NCI-H2107 treated with DMSO at 0.1 percent for 48 hours (cell line): ENCODE measurements at regions not wholly inside any gene's neighbourhood (a gene's known extent, or its start where the extent isn't known, plus 50 kb on each side); places are given as distances from the start of the nearest gene placed in this dataset.

ENCODE experiments used
- DNase-seq: peaks from one replicate; lab custom pipeline; 2025; ENCODE audit not compliant: unreplicated experiment; lab: John Stamatoyannopoulos, UW

DNA sequence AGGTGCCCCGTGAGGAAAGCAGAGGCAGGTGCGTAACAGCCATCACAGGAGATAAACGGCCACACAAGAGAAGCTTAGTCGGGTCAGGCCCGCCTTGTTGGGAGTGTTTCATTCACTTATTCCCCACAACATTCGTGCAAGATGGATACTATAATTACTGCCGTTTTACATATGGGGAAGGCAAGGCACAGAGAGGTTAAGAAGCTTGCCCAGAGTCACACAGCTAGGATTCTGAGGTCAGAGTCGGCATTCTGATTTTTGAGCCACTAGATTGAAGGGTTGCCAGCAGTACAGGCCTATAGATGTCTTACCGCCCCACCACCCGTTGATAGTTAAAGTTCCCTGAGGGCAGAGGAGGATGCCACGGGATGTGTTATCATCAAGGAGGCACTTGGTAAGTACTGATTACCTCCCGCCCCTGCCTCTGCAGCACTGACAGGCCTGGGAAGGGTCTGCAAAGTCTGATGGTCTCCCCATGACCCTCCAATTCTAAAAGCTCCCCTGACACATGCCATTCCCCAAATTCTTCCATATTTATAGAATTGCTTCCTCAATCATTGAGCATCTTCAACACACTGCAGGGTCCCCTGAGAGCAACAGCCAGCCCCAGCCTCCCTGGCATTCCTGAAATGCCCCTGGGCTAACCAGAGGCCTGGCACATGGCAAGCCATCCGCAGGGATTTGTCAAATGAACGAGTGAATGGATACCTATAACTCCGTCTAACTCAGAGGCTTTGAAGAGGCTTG lies 74.7 kb upstream of the CLDN14 start:
- no peak for DNase-seq

- DNase-seq, result no peak
Measured at GRCh38 chr21:36555199-36555800, 75.4 kb upstream of the CLDN14 start.

- no peak for DNase-seq
Measured at GRCh38 chr21:36557316-36557715, 77.4 kb upstream of the CLDN14 start.

GRCh38 chr21:36560933-36561575 lies 81.1 kb upstream of the CLDN14 start:
- no peak for DNase-seq

DNA sequence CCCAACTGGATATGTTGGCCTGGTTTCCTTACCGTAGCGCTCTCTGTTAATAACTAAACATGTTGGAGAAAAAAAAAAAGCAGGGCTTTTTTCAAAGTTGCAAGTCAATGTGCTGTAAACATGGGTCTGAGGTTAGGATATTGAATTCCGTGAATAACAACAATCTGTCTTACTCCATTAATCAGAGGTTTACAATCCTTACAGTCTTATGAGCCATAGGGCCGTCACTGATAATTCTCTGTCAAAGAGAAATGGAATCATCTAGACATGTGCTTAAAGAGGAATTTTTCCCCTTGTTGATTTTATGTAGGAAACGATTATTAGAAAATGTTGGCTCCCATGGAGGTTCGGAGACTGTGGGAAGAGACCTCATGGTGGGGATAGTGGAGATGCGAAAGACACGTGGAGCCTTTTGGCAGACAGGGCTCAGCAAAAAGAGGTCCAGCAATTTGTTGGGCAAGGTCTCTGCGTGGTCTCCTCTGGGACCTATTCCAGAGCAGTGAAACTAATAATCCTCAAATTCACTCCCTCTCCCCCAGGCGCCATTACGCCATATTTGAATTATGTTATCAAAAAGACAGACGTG lies 83.5 kb upstream of the CLDN14 start:
- no peak for DNase-seq

GRCh38 chr21:36564647-36565046 lies 84.7 kb upstream of the CLDN14 start:
- no peak for DNase-seq

- DNase-seq, result no peak
Measured at GRCh38 chr21:36565540-36565939, 85.6 kb upstream of the CLDN14 start.

GRCh38 chr21:36566644-36567043 lies 86.7 kb upstream of the CLDN14 start:
- no peak for DNase-seq

DNA sequence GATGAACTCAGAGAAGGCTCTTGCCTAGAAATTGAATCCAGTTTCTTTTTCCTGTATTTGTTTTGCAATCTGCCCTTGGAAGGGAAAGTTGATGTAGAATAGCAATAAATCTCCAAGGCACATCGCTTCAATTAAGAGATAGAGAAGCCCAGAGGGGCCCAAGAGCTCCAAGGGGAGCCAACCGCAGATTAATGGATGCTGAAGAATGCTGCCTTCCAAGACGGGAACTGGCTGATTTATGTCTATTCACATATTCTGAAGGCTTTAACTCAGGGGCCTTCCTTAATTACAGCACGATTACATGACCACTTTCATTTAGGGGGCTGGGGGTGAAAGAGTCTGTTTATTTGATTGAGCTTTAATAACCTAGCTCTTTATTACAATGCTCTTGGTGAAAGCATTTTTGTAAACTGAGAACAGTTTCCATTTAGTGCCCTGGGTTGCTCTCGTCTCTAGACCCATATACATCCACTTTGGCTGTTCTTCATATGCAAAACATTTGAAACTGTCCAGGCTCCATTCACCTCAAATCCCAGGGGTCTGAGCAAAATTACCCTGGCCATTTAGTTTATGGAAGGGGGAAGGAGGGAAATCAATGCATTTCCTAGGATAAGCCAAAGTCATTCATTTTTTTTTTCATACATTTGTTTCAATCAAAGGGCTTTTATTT lies 87.4 kb upstream of the CLDN14 start:
- no peak for DNase-seq

GRCh38 chr21:36569511-36569910 lies 89.6 kb upstream of the CLDN14 start:
- no peak for DNase-seq

DNA sequence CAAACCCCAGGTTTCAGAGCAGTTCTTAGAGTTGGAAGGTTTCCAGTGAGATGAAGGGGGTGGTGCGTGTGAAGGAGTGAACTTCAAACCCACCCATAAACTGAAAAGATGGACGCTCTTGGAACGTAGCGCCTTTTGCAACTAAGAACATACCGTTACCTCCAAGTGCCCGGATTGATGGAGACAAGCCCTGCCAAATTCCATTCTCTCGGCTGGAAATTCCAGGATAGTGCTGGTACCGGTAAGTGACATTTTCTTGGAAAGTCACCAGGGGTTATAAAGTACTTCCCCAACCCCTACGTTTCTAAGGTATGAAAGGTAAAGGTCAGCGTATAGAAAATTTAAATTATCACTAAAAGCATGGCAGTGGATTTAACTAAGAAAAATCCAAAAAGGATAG lies 91.6 kb upstream of the CLDN14 start:
- no peak for DNase-seq

DNA sequence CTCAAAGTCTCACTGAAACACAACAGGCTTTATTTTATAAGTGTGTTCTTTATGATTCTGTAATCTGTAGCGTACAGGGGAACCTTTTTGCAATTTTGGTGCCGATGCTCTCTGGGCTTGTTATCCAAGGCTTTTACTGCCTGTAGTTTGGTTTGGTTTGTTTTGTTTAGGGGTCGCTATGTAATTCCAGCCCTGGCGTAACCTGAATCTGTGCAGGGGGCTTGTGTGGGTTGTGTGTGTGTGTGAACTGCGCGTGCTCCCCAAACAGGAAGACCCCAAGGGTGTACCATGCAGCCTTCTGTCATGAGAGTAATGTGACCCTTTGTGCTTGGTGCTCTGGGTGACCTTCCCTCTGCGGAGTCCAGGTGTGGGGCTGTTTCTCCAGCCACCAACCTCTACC lies 92.1 kb upstream of the CLDN14 start:
- no peak for DNase-seq

GRCh38 chr21:36575306-36575705 lies 95.4 kb upstream of the CLDN14 start:
- no peak for DNase-seq

- no peak for DNase-seq
Measured at GRCh38 chr21:36576441-36576840, 96.5 kb upstream of the CLDN14 start.

DNA sequence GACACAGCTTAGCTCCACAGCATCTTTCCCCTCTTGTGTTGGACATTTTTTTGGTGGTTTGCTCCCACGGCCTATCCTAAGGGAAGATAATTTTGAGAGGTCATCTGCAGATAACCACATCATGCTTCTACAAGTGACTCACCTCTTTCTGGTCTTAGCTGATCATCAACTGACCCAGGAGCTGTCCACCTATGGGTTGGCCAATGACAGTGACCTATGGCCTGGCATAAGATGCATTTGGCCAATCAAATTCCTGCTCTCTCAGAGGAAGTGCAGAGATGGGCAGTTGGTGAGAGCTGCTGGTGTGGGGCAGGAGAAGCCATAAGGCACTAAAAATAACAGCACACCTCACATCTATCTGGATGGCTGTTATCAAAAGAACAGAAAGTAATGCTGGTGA lies 100.0 kb upstream of the CLDN14 start:
- DNase-seq, result no peak

DNA sequence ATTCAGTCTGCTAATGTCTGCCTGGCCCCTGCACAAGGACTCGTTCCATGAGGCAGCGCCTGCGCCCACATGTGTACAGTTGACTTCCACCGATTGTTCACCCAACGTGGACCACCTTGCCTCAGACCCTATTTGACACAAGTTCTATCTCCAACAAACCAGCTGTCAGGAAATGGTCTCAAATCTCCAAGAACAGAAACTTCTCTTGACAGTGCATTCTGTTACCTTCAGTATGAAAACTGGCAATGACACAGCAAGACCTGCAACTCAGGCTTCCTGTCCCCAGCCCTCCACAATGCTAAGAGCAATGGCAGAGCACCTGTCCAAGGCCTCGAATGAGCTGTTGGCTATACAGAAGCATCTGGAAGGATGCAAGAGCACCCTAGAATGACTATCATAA lies 102.3 kb upstream of the CLDN14 start:
- DNase-seq, result no peak

DNA sequence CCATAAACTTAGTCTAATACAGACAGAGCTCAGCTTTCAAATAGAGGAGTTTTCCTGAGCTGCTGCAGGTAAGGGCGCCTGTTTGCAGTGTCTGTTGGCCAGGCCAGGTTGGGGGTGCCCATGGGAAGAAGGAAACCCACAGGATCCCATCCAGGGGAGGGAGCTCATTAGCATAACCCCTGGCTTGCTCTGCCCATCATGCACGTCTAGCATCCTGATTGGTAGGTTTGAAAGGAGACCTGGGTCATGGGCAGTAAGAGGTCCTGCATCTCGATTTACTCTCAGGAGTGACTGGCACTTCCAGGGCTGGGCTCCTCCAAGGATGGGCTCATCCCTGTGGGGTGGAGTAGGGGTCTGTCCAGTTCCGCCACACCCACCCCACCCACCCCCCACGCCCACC lies 103.7 kb upstream of the CLDN14 start:
- no peak for DNase-seq

GRCh38 chr21:36584980-36585940 lies 105.3 kb upstream of the CLDN14 start:
- DNase-seq, result no peak

GRCh38 chr21:36587388-36587787 lies 107.5 kb upstream of the CLDN14 start:
- no peak for DNase-seq

DNA sequence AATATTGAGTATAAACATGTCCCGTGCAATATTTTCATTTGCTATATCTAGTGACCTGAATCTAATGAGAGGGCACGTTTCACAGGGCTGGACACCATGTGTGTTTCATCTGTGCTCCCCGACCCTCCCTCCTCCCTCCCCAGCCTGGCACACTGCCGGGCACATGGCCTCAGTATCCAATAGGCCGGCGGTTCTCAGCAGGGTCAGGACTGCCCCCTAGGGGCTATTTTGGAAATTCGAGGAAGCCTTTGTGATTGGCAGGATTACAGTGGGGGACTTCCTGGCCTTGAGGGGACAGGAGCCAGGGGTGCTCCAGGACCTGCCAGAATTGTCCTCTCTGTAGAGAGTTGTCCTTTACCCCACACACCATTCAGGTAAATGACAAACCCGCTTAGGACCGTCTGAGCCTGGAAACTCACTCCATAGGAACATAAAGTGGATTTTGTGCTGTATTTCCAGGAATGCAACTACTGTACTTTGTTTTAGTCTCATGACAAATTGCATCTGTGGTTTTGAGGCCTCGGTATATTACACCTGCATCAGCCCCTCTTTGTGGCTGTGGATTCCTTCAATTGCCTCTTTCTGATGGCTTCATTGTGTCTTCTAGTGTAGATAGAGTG lies 109.5 kb upstream of the SIM2 start:
- DNase-seq, result peak; percentile 22
